Mononuclear cell (primary cell): ENCODE measurements at regions not wholly inside any gene's neighbourhood (a gene's known extent, or its start where the extent isn't known, plus 50 kb on each side); places are given as distances from the start of the nearest gene placed in this dataset.

Experiments used
- H3K27me3 ChIP-seq: 2 replicates; pipeline ENCODE4 v1.6.0; 2011; ENCODE audit warnings: low read length, control low read depth; ENCODE audit not compliant: insufficient read depth
- H3K4me1 ChIP-seq: 2 replicates; pipeline ENCODE4 v1.5.1; 2011; ENCODE audit warnings: mild to moderate bottlenecking, low read length, control low read depth; ENCODE audit not compliant: insufficient read depth
- H3K4me3 ChIP-seq: 2 replicates; pipeline ENCODE4 v1.5.1; 2011; ENCODE audit warnings: mild to moderate bottlenecking, low read length, moderate library complexity
- H3K9me3 ChIP-seq: 2 replicates; pipeline ENCODE4 v1.5.1; 2011; ENCODE audit warnings: low read depth, mild to moderate bottlenecking, control low read depth, low read length

DNA sequence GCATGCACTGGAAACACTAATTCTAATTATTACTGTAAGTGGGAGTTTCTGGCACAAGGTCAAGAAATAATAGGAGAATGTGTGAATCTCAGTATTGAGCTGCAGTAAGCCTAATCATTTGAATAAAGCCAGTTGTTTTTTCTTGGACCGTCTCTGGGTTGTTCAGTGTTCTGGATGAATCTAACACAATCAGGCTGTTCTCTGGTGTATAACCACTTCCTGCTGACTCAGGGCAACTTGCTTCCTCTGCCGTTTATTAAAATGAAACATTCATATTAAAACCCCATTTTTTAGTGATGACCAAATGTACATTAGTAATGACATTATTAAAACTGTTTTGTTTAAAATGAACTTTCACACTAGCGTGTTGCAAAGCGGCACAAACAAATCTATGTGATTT, 273.1 kb upstream of the SNX7 start:
- H3K4me1 ChIP-seq: peaks cover 7% of the 10 kb centered on the region
- H3K9me3 ChIP-seq: no peaks in the 10 kb centered on the region
- H3K27me3 ChIP-seq: no peaks in the 10 kb centered on the region
- H3K4me3 ChIP-seq: no peak overlapping the region

DNA sequence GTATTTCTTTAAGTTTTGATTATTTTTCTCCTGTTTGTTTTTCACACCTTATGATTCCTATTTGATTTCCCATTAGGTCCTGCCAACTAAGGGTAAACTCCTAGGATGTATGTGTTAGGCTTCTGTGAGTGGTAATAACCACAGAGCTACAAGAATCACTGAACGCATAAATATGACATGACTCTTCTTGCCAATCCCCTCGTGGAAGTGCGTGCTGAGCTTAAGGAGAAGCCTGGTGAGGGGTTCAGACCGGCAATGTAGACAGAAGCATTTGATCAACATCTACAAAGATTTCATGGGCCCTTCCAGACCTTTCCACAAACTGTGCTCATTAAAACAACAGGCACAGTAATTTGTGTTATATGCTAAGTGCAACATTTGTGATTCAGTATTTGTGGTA, 273.8 kb upstream of the SNX7 start:
- peaks cover 7% of the 10 kb centered on the region for H3K4me1 ChIP-seq
- no peaks in the 10 kb centered on the region for H3K9me3 ChIP-seq
- no peaks in the 10 kb centered on the region for H3K27me3 ChIP-seq
- no peak overlapping the region for H3K4me3 ChIP-seq

DNA sequence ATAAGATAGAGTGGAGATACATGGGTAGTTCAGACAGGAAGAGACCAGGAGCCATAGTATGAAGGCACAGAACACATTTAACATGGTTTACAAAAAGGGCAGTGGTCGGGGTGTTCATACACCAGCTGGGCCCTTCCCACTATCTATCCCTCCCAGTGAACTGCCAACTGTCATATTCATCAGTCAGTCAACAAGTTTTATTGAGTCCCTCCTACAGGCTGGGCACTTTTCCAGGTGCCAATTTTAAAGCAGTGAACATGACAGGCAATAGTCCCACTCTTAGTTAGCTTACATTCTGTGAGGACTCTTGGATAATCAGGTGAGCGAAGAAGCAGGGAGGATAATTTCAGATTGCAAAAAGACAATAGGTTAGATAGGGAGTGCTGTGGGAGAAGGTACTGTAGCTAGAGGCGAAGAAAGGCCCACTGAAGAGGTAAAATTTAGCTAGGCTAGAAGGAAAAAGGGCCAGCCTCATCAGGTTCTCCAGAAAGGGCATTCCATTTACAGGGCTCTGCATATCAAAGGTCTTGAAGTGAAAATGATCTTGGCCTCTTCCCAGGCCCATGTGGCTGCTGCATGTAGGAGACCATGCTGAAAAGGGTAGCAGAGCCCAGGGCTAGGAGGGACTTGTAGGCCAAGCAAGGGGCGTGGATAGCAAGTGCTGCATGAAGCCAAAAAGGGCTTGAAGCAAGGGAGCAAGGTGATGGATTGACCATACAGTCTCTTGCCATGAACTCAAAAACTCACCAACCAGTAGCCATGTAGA, 274.7 kb upstream of the SNX7 start:
- H3K27me3 ChIP-seq: no peaks in the 10 kb centered on the region
- H3K4me1 ChIP-seq: peaks cover 7% of the 10 kb centered on the region
- no peak overlapping the region for H3K4me3 ChIP-seq
- no peaks in the 10 kb centered on the region for H3K9me3 ChIP-seq

DNA sequence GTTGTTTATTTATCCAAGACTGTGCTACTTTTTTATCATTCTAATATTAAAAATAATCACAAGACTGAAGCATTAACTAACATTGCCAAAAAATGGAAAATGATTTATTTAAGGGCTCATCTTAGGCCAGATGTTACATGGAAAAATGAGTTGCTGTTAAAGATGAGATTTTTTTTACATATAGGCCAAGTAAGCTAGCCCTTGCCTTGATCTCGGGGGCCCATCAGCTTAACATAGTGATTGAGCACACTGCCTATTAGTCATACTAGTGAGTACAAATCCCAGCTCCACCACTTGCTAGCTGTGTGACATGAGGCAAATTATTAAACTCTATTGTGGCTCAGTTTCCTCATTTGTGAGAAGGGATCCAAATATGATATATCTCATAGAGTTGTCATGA, 275.9 kb upstream of the SNX7 start:
- Histone ChIP-seq H3K4me3 (no peak overlapping the region), H3K4me1 (peaks cover 7% of the 10 kb centered on the region), H3K27me3 (no peaks in the 10 kb centered on the region), H3K9me3 (no peaks in the 10 kb centered on the region)

DNA sequence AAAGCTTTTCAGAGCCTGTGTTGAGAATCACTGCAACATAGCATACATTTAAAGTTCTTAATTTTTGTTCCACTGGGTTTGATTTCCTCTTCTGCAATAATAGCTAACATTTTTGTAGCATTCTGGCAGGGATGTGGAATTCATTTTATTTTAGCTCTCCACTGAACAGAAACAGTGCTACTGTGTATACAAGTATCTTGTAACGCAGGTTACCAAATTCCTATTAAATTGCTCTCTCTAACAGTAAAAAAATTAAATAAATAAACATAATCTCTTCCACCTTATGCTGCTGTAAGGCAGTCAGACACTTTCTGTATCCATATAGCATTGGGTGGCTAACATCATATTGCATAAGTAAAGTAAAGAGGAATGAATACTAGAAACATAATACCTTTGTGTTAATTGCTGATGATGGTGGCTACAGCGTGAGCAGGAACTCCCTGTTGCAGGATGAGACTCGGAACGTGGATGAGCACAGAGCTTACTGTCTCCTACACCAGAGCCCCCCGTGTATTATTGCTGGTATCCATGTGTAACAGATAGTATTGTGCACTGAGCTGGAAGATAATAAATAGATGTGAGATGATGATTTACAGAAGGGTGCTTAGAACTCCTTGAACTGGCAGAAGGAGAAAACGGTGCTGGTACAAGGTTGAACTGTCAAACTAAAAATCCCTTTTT, 276.9 kb upstream of the SNX7 start:
- no peak overlapping the region for H3K4me3 ChIP-seq
- H3K27me3 ChIP-seq: no peaks in the 10 kb centered on the region
- peaks cover 7% of the 10 kb centered on the region for H3K4me1 ChIP-seq
- H3K9me3 ChIP-seq: no peaks in the 10 kb centered on the region

DNA sequence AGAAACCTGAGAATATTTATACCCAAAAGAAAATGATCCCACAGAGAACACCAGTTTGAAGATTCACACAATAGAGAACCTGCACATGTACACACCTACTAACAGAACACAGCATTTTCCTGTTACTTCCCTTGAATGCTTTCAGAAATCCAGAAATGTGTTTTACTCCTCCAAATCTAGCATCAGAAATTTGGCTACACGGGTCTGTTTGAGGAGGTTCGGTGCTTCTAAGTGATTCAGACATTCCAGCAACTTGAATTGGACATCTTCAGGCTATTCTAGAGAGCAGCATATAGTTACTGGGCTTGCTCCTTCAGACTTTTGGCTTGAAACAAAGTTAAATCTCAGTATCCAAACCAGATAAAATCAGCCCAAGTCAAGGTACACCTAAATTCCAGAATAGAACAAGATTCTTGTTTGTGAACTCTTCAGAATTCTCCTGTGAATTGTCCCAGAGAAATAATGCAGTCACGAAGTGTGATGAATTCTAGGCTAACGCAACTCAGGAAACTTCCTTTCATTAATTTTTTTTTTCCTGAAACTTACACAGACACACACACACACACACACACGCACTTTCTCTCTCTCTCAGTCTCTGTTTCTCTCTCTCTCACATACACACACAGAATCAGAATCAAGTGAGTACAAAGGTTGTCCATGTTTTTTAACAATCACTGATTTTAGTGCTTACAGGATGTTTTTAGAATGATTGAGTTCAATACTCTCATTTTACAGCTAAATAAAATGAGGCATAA, 278.4 kb upstream of the SNX7 start:
- H3K27me3 ChIP-seq: no peaks in the 10 kb centered on the region
- H3K9me3 ChIP-seq: no peaks in the 10 kb centered on the region
- peaks cover 4% of the 10 kb centered on the region for H3K4me1 ChIP-seq
- no peak overlapping the region for H3K4me3 ChIP-seq

DNA sequence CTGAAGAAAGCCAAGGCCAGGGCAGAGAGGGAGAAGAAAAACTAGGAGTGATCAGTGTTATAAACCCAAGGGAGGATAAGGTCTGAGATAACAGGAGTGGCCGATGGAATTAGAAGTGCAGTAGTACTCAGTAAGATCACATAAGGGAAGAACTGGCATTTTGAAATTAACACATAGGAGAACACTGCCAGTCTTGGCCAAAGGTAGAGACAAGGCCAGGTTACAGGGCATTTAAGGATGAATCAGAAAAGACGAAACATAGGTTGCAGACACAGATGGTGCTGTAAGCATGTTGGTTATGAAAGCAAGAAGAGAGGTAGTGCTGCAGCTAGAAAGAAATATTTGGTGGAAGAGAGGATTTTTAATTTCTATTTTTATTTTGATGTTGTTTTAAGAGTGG, 278.9 kb upstream of the SNX7 start:
- H3K27me3 ChIP-seq: no peaks in the 10 kb centered on the region
- no peaks in the 10 kb centered on the region for H3K9me3 ChIP-seq
- no peak overlapping the region for H3K4me3 ChIP-seq
- no peaks in the 10 kb centered on the region for H3K4me1 ChIP-seq

DNA sequence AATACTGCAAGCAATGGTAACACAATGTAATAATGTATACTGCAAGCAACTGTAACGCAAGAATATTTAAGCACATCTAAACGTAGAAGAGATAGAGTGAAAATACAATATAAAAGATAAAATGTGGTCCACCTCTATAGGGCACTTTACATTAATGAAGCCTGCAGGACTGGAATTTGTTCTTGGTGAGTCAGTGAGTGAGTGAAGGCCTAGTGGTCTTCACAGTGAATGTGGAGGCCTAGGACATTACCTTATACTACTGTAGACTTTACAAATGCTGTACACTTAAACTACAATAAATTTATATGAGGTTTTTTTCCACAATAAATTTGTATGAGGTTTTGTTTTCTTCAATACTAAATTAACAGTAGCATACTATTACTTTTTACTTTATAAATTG, 287.4 kb upstream of the SNX7 start:
- no peaks in the 10 kb centered on the region for H3K4me1 ChIP-seq
- H3K9me3 ChIP-seq: no peaks in the 10 kb centered on the region
- no peak overlapping the region for H3K4me3 ChIP-seq

DNA sequence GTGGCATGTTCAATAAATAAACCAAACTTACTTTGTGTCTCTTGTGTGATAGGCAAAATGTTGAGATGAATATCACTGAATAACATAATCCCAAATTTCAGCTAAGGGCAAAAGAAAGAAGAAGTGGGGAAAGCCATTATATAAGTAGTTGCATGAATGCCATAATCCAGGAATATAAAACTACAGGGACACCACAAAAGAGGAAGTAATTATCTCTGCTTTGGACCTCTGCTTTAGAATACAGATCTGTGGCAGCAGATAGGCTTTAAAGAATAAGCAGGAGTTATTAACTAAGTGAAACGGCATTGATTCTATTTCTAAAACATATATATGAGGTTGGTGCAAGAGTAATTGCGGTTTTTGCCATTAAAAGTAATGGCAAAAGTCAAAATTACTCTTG, 288.5 kb upstream of the SNX7 start:
- Histone ChIP-seq H3K9me3 (no peaks in the 10 kb centered on the region), H3K4me3 (no peak overlapping the region), H3K4me1 (no peaks in the 10 kb centered on the region), H3K27me3 (no peaks in the 10 kb centered on the region)

More for the DNA sequence above, 287.4 kb upstream of the SNX7 start:
- no peaks in the 10 kb centered on the region for H3K27me3 ChIP-seq

DNA sequence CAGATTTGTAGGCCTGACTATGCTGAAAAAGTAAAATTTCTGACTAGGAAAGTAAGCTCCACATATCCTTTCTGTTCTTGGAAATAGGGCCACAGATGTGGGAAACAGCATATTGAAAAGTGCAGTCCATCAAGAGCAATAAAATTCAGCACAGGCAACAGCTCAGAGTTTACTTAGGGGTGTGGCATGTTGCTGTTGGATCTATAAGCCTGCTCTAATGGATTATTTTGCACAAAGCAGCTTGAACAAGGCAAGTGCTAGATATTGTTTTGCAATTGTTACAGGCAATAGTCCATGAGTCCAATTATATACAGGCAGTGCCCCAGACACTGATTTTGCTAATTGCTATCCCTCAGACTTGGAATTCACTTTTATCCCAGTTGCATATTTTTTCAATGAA, 289.8 kb upstream of the SNX7 start:
- H3K27me3 ChIP-seq: no peaks in the 10 kb centered on the region
- no peak overlapping the region for H3K4me3 ChIP-seq

DNA sequence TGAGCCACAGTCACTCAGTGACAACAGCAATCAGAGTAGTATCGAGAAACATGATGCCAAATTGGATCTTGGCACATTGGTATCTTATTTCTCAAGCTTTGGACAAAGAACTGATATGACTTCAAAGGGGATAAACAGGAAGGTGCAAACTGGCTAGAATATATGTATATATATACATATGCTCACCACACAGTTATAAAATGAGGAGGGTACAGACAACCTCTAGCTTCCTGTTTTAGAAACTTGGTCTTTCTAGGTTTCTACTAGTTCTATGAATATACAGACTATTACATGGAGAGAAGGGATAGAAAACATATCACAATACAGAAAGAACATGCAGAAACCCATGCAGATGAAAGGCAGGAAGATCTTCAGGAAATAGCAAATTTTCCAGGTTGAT, 292.1 kb upstream of the SNX7 start:
- no peak overlapping the region for H3K4me3 ChIP-seq
- H3K4me1 ChIP-seq: no peaks in the 10 kb centered on the region
- H3K27me3 ChIP-seq: no peaks in the 10 kb centered on the region

More for the DNA sequence above, 289.8 kb upstream of the SNX7 start:
- Histone ChIP-seq H3K9me3 (no peaks in the 10 kb centered on the region), H3K4me1 (no peaks in the 10 kb centered on the region)

DNA sequence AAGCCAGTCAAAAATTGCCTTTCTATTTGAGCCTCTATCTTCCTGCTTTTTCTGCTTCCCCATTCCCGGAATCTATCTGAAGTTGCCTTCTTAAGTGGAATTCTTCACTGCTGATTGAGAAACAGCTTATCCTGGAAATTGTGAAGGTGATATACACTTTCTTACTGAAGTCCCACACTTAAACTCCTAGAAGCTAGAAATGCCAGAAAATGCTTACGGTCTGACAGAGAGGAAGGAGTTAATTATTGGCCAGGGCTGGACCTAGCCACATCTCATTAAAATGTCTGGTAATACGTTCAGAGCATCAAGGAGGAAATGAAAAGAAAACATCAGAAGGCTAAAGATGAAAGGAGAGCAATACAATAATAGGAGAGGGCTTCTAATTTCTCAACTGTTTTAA, 292.5 kb upstream of the SNX7 start:
- H3K4me3 ChIP-seq: no peak overlapping the region
- no peaks in the 10 kb centered on the region for H3K9me3 ChIP-seq
- H3K27me3 ChIP-seq: no peaks in the 10 kb centered on the region
- H3K4me1 ChIP-seq: no peaks in the 10 kb centered on the region

More for the DNA sequence above, 292.1 kb upstream of the SNX7 start:
- H3K9me3 ChIP-seq: no peaks in the 10 kb centered on the region

DNA sequence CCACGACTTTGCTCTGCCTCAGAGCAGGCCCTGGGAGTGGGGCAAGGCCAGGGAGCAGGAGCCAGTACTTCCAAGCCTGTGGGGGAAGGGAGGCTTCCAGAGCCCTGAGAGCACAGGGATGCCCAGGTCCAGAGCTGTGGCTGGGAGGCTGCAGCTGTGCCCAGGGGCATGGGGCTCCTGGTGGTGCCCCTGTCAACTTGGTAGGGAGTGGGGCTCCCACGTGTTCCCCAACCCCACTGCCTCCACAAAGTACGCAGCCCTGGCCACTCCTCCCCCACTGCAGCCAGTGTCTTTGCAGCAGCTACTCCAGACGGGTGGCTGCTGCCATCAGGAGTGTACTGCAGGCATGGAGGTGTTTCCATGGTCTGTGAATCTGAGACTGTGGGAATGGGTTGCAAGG, 294.1 kb upstream of the SNX7 start:
- Histone ChIP-seq H3K4me1 (no peaks in the 10 kb centered on the region), H3K9me3 (no peaks in the 10 kb centered on the region), H3K4me3 (no peak overlapping the region), H3K27me3 (no peaks in the 10 kb centered on the region)

DNA sequence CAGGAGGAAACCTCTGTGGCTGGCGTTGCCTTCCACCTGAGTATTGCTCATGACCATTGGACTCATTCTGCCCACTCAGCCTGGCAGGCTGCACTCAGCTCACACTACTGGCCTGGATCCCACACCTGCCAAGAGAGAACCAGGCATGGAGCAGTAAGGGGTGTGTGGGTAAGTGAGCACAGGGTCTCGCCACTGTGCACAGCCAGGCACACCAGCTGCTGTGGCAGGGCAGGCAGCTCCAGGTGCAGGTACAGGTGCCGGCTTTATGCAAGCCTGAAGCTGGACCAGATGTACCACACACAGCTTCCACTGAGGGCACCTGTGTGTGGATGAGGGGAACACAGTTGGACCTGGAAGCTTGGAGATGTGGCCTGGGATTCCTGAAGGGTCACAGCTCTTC, 295.2 kb upstream of the SNX7 start:
- Histone ChIP-seq H3K4me3 (no peak overlapping the region), H3K4me1 (no peaks in the 10 kb centered on the region), H3K9me3 (no peaks in the 10 kb centered on the region), H3K27me3 (no peaks in the 10 kb centered on the region)

DNA sequence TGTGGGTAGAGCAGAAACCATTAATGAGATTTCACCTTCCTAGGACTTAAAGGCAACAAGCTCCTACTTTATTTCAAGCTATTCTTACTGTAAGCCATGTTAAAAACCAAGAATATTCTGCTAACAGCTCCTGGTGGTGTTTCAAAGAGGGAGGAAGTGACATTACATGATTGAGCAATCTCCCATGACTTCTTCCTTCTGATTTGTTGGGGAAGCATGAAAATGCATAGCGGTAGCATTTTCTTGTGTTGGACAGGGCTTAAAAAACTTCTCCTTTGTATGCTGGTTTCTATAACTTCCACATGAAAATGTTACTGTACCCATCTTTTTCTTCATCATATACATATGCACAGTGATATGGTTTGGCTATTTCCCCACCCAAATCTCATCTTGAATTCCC, 297.0 kb upstream of the SNX7 start:
- H3K4me3 ChIP-seq: no peak overlapping the region
- H3K4me1 ChIP-seq: no peaks in the 10 kb centered on the region
- H3K9me3 ChIP-seq: no peaks in the 10 kb centered on the region
- H3K27me3 ChIP-seq: no peaks in the 10 kb centered on the region
